Thyroid gland (tissue), 4 donors: ENCODE measurements at regions not wholly inside any gene's neighbourhood (a gene's known extent, or its start where the extent isn't known, plus 50 kb on each side); places are given as distances from the start of the nearest gene placed in this dataset.

Experiments used
- POLR2A ChIP-seq, 2 donors: fragments of 450-650 bp; IDR thresholded peaks; one replicate each; pipeline ENCODE4 v1.6.1; 2017; ENCODE audit warnings: antibody characterized with exemption in 2 of 2, mild to moderate bottlenecking in 2 of 2, moderate library complexity in 1 of 2
- TF ChIP-seq, protein P1 (sequence below), 6 experiments: fragments of 200-600 bp in 3 of 6; fragments of 450-650 bp in 3 of 6; sonication (generic) in 3 of 6; IDR thresholded peaks; one replicate each; pipeline ENCODE4 v1.5.1; 2016 to 2019; ENCODE audit warnings: antibody characterized with exemption in 6 of 6, mild to moderate bottlenecking in 2 of 6, inconsistent platforms in 1 of 6, moderate library complexity in 1 of 6

DNA sequence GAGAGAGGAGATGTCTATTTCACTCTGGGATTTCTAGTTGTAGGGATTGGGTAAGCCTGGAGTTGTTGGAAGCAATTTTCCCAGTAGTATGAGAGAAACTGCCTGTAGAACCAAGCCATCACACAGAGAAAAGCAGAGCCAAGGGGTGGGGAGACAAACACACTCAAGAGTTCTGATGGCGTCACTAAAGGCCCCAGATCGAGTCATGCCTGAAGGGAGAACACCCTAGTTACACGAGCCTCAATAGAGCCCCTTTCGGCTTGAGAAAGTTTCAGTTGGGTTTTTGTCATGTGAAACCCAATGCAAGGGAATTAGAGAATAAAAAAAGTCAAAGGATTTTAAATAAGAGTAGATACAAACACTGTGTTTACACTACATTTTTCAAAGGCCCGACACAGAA is 66.1 kb upstream of the PFN2 start:
- TF ChIP-seq, protein P1, sequence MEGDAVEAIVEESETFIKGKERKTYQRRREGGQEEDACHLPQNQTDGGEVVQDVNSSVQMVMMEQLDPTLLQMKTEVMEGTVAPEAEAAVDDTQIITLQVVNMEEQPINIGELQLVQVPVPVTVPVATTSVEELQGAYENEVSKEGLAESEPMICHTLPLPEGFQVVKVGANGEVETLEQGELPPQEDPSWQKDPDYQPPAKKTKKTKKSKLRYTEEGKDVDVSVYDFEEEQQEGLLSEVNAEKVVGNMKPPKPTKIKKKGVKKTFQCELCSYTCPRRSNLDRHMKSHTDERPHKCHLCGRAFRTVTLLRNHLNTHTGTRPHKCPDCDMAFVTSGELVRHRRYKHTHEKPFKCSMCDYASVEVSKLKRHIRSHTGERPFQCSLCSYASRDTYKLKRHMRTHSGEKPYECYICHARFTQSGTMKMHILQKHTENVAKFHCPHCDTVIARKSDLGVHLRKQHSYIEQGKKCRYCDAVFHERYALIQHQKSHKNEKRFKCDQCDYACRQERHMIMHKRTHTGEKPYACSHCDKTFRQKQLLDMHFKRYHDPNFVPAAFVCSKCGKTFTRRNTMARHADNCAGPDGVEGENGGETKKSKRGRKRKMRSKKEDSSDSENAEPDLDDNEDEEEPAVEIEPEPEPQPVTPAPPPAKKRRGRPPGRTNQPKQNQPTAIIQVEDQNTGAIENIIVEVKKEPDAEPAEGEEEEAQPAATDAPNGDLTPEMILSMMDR (IDR thresholded peaks at IDR 0.05): no peak
- TF ChIP-seq POLR2A (IDR thresholded peaks at IDR 0.05): no peak
